OCI-LY7 (cell line): ENCODE measurements at regions not wholly inside any gene's neighbourhood (a gene's known extent, or its start where the extent isn't known, plus 50 kb on each side); places are given as distances from the start of the nearest gene placed in this dataset.

Experiments
- BruUV-seq: library from RNA; stranded (reverse); fragments of 400-500 nt; replicated peaks from 2 replicates; lab custom pipeline; 2021; lab: Mats Ljungman, UMichigan
- CTCF ChIA-PET: fragments of 300-600 bp; sonication (Branson Sonifier 250); formaldehyde crosslinking; loops from one replicate; lab custom pipeline; 2022; ENCODE audit warnings: antibody characterized with exemption; ENCODE audit not compliant: unreplicated experiment; lab: Charles Lee
- POLR2A ChIA-PET: fragments of 300-600 bp; sonication (Branson Sonifier 250); formaldehyde crosslinking; loops from one replicate; lab custom pipeline; 2022; ENCODE audit warnings: antibody characterized with exemption; lab: Charles Lee
- DNase-seq: peaks from one replicate; pipeline ENCODE4 v3.0.0-alpha.2; 2015; ENCODE audit warnings: low spot score
- H2AFZ ChIP-seq: fragments of 200-600 bp; sonication (generic), shearing (Covaris generic); 2 replicates; pipeline ENCODE4 v1.6.1; 2014; ENCODE audit warnings: mild to moderate bottlenecking, antibody characterized with exemption, low read length, moderate library complexity
- H3K27ac ChIP-seq: fragments of 200-600 bp; sonication (generic); 2 replicates; pipeline ENCODE4 v1.5.1; 2014; ENCODE audit warnings: mixed run types, low read depth, mild to moderate bottlenecking, moderate library complexity, low read length, inconsistent platforms; ENCODE audit not compliant: poor library complexity, severe bottlenecking
- H3K36me3 ChIP-seq: fragments of 200-600 bp; sonication (generic); 2 replicates; pipeline ENCODE4 v1.6.1; 2014; ENCODE audit warnings: mild to moderate bottlenecking, antibody characterized with exemption, low read length, moderate library complexity, mixed read lengths; ENCODE audit not compliant: insufficient read depth
- H3K4me1 ChIP-seq: fragments of 200-600 bp; sonication (generic); 2 replicates; pipeline ENCODE4 v1.5.1; 2014; ENCODE audit warnings: mild to moderate bottlenecking, low read length; ENCODE audit not compliant: insufficient read depth, poor library complexity, severe bottlenecking
- H3K4me2 ChIP-seq: fragments of 200-600 bp; sonication (generic); 2 replicates; pipeline ENCODE4 v1.6.1; 2014; ENCODE audit warnings: mild to moderate bottlenecking, low read length
- H3K4me3 ChIP-seq: fragments of 200-600 bp; sonication (generic); 2 replicates; pipeline ENCODE4 v1.5.1; 2014; ENCODE audit warnings: mild to moderate bottlenecking, low read depth, low read length; ENCODE audit not compliant: poor library complexity, severe bottlenecking
- H3K79me2 ChIP-seq: fragments of 200-600 bp; sonication (generic); 2 replicates; pipeline ENCODE4 v1.6.1; 2016; ENCODE audit warnings: low read depth, mild to moderate bottlenecking, low read length, moderate library complexity, mixed read lengths; ENCODE audit not compliant: insufficient read depth
- H3K9me2 ChIP-seq: fragments of 200-600 bp; sonication (generic); 2 replicates; pipeline ENCODE4 v1.6.1; 2016; ENCODE audit warnings: mild to moderate bottlenecking, low read length, mixed read lengths; ENCODE audit not compliant: insufficient read depth
- H3K9me3 ChIP-seq: fragments of 200-600 bp; sonication (generic); 2 replicates; pipeline ENCODE4 v1.6.1; 2014; ENCODE audit warnings: mild to moderate bottlenecking, mixed run types, low read length, mixed read lengths
- H4K20me1 ChIP-seq: fragments of 200-600 bp; sonication (generic); 2 replicates; pipeline ENCODE4 v1.6.1; 2014; ENCODE audit warnings: mild to moderate bottlenecking, antibody characterized with exemption, low read length, moderate library complexity, mixed read lengths; ENCODE audit not compliant: insufficient read depth
- CTCF ChIP-seq: fragments of 200-600 bp; sonication (generic); conservative IDR thresholded peaks from 2 replicates; pipeline ENCODE4 v1.5.1; 2014; ENCODE audit warnings: mild to moderate bottlenecking, antibody characterized with exemption, low read length, moderate library complexity, mixed read lengths
- EZH2phosphoT487 ChIP-seq: fragments of 200-600 bp; sonication (generic); IDR thresholded peaks from 2 replicates; pipeline ENCODE4 v1.6.1; 2018; ENCODE audit warnings: low read depth, borderline replicate concordance, mild to moderate bottlenecking, mixed run types, antibody characterized with exemption, low read length, moderate library complexity, mixed read lengths
- intact Hi-C: fragments of 100-400 bp; cut with micrococcal nuclease; formaldehyde crosslinking; loops from one replicate; pipeline ENCODE4 v1.10.0; 2022; ENCODE audit not compliant: unreplicated experiment

GRCh38 chr13:106961216-106961615 is 393.3 kb upstream of the ARGLU1 start:
- BruUV-seq: no TSS peak
- no peaks in the 10 kb centered on the region for H3K9me2 ChIP-seq
- no peak for TF ChIP-seq EZH2phosphoT487
- TF ChIP-seq CTCF: no peak
- POLR2A ChIA-PET: interaction anchor here (1.2 kb wide), 1 partner anchor 40 kb away, joined by 4 read pairs; no protein-coding TSS in a partner anchor
- H3K79me2 ChIP-seq: no peaks in the 10 kb centered on the region
- H3K36me3 ChIP-seq: no peaks in the 10 kb centered on the region
- no peak for DNase-seq
- intact Hi-C loops: no loop called here
- H3K9me3 ChIP-seq: no peaks in the 10 kb centered on the region
- no peaks in the 10 kb centered on the region for H4K20me1 ChIP-seq
- no peak overlapping the region for H2AFZ ChIP-seq
- H3K4me3 ChIP-seq: no peak overlapping the region
- CTCF ChIA-PET: no interaction called here
- H3K4me1 ChIP-seq: no peaks in the 10 kb centered on the region
- no peak overlapping the region for H3K4me2 ChIP-seq
- no peak overlapping the region for H3K27ac ChIP-seq

- no peak for DNase-seq
- H3K27ac ChIP-seq: no peak overlapping the region
- intact Hi-C loops: no loop called here
- no peaks in the 10 kb centered on the region for H4K20me1 ChIP-seq
- no peaks in the 10 kb centered on the region for H3K79me2 ChIP-seq
- H3K9me2 ChIP-seq: no peaks in the 10 kb centered on the region
- no peaks in the 10 kb centered on the region for H3K36me3 ChIP-seq
- POLR2A ChIA-PET: no interaction called here
- no peaks in the 10 kb centered on the region for H3K9me3 ChIP-seq
- no TSS peak for BruUV-seq
- H3K4me1 ChIP-seq: no peaks in the 10 kb centered on the region
- CTCF ChIA-PET: no interaction called here
- no peak overlapping the region for H3K4me2 ChIP-seq
- no peak overlapping the region for H3K4me3 ChIP-seq
- TF ChIP-seq CTCF (no peak), EZH2phosphoT487 (no peak)
- H2AFZ ChIP-seq: no peak overlapping the region
These were observed 390.7 kb upstream of the ARGLU1 start for GRCh38 chr13:106958621-106959048.

- no peaks in the 10 kb centered on the region for H3K36me3 ChIP-seq
- no peak for TF ChIP-seq CTCF
- TF ChIP-seq EZH2phosphoT487: no peak
- H3K27ac ChIP-seq: no peak overlapping the region
- no peak overlapping the region for H3K4me3 ChIP-seq
- no peak overlapping the region for H2AFZ ChIP-seq
- no peak for DNase-seq
- no peaks in the 10 kb centered on the region for H3K4me1 ChIP-seq
- no peak overlapping the region for H3K4me2 ChIP-seq
- intact Hi-C loops: no loop called here
- no peaks in the 10 kb centered on the region for H4K20me1 ChIP-seq
- no peaks in the 10 kb centered on the region for H3K9me2 ChIP-seq
- no TSS peak for BruUV-seq
- no peaks in the 10 kb centered on the region for H3K79me2 ChIP-seq
- no peaks in the 10 kb centered on the region for H3K9me3 ChIP-seq
- ChIA-PET POLR2A (no interaction called here), CTCF (no interaction called here)
These were observed 374.6 kb upstream of the ARGLU1 start for GRCh38 chr13:106942563-106942962.
